Esophagus muscularis mucosa (tissue), 4 donors: ENCODE measurements at regions not wholly inside any gene's neighbourhood (a gene's known extent, or its start where the extent isn't known, plus 50 kb on each side); places are given as distances from the start of the nearest gene placed in this dataset.
A peak's percentile ranks its signal among the peaks of the same experiment; 100 is the strongest.

Source experiments
- DNase-seq: peaks from one replicate; pipeline ENCODE4 v3.0.0-alpha.2; 2017; ENCODE audit errors: extremely low spot score
- H3K27ac ChIP-seq, 4 donors: fragments of 200-600 bp; sonication (generic); replicated peaks in 1 of 4; 1 replicate in 3 of 4; 2 replicates in 1 of 4; pipeline ENCODE4 v1.5.1; 2016 to 2019; ENCODE audit warnings: mild to moderate bottlenecking in 1 of 4
- H3K27me3 ChIP-seq, 4 donors: fragments of 200-600 bp; sonication (generic); one replicate each; pipeline versions ENCODE4 v1.5.1 to v1.6.0; 2016 to 2019
- H3K36me3 ChIP-seq, 4 donors: fragments of 200-600 bp; sonication (generic); one replicate each; pipeline ENCODE4 v1.5.1; 2016 to 2019
- H3K4me1 ChIP-seq, 4 donors: fragments of 200-600 bp; sonication (generic); one replicate each; pipeline ENCODE4 v1.5.1; 2016 to 2019
- H3K4me3 ChIP-seq, 4 donors: fragments of 200-600 bp; sonication (generic); 1 replicate in 2 of 4; 2 replicates in 2 of 4; pipeline ENCODE4 v1.5.1; 2016 to 2019; ENCODE audit warnings: mild to moderate bottlenecking in 4 of 4, moderate library complexity in 1 of 4
- H3K9me3 ChIP-seq, 4 donors: fragments of 200-600 bp; sonication (generic); 1 replicate in 3 of 4; 2 replicates in 1 of 4; pipeline ENCODE4 v1.5.1; 2016 to 2019
- CTCF ChIP-seq, 3 experiments: fragments of 200-600 bp in 2 of 3; fragments of 450-650 bp in 1 of 3; sonication (generic) in 2 of 3; IDR thresholded peaks; one replicate each; pipeline ENCODE4 v1.5.1; 2017 to 2019; ENCODE audit warnings: antibody characterized with exemption in 3 of 3, mild to moderate bottlenecking in 2 of 3, moderate library complexity in 1 of 3
- EP300 ChIP-seq: sonication (generic); formaldehyde crosslinking; IDR thresholded peaks from one replicate; pipeline ENCODE4 v1.6.1; 2017; ENCODE audit warnings: antibody characterized with exemption
- POLR2A ChIP-seq: fragments of 450-650 bp; IDR thresholded peaks from one replicate; pipeline ENCODE4 v1.6.1; 2017; ENCODE audit warnings: antibody characterized with exemption, moderate library complexity, mild to moderate bottlenecking, low read depth
- POLR2AphosphoS5 ChIP-seq, 2 donors: sonication (generic); formaldehyde crosslinking; IDR thresholded peaks; one replicate each; pipeline ENCODE4 v1.6.1; 2017; ENCODE audit warnings: antibody characterized with exemption in 2 of 2
- WGBS: methylation state at CpG from one replicate; pipeline ENCODE4 v1.1.5; 2018; 5-methylcytosine and 5-hydroxymethylcytosine counted together
- intact Hi-C: fragments of 100-400 bp; cut with DNase I; formaldehyde crosslinking; loops from one replicate; pipeline ENCODE4 v1.15.1; 2023

GRCh38 chr2:64766841-64767669 is 113.3 kb upstream of the SERTAD2 start:
- WGBS = 0% methylated on average over 13 of the region's 13 CpGs
- TF ChIP-seq EP300 (no peak), POLR2AphosphoS5 (IDR thresholded peaks at IDR 0.05) (no peak), POLR2A (no peak), CTCF (IDR thresholded peaks at IDR 0.05) (no peak)
- Histone ChIP-seq H3K27ac (peak overlapping the region; percentile 92 to 99 (median 99)), H3K4me3 (peak overlapping the region; percentile 79 to 89 (median 82)), H3K4me1 (peaks cover 16 to 37% (median 33%) of the 10 kb centered on the region in 4 donors), H3K27me3 (no peaks in the 10 kb centered on the region), H3K36me3 (no peaks in the 10 kb centered on the region), H3K9me3 (no peaks in the 10 kb centered on the region)
- intact Hi-C loops = loop anchor here (2.0 to 5.0 kb wide), 3 partner anchors 14 to 115 kb away; partner anchors contain the start of gene SERTAD2
- no peak for DNase-seq

GRCh38 chr2:64767670-64768468 is 114.2 kb upstream of the SERTAD2 start:
- Histone ChIP-seq H3K36me3 (no peaks in the 10 kb centered on the region), H3K27ac (peak overlapping the region; percentile 92 to 99 (median 99)), H3K27me3 (no peaks in the 10 kb centered on the region), H3K9me3 (no peaks in the 10 kb centered on the region), H3K4me3 (peak overlapping the region; percentile 79 to 89 (median 82)), H3K4me1 (peaks cover 16 to 37% (median 33%) of the 10 kb centered on the region in 4 donors)
- 0% methylated on average over 6 of the region's 66 CpGs for WGBS
- TF ChIP-seq EP300 (no peak), CTCF (IDR thresholded peaks at IDR 0.05) (peak in 1 of 3 experiments; percentile 5), POLR2A (peak; percentile 88), POLR2AphosphoS5 (IDR thresholded peaks at IDR 0.05) (peak; percentile 93 to 98)
- intact Hi-C loops = loop anchor here (2.0 to 5.0 kb wide), 3 partner anchors 15 to 116 kb away; partner anchors contain the start of gene SERTAD2
- peak; percentile 96 for DNase-seq

DNA sequence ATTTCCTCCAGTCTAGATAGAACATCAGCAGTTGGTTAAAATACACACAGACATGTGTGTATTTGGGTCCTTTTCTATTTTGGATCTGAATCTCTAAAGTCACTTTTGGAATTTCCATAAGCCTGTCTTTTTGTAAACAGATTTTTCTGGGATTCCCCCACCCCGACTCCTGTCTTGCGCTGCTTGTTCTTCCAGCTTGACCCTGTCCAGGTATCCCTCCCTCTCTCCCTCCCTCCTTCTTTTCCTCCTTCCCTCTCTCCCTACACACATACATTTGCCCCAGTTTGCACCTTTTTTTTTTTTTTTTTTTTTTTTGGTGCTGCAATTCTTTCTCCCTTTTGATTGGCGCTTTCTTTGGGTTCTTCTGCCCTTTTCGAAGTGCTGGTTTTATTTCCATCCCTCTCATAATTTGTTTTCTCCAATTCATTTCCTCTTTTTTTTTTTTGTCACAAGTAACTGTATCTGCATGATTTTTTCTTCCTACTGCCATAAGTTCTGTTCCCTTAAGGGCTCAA is 114.8 kb upstream of the SERTAD2 start:
- TF ChIP-seq EP300 (no peak), POLR2AphosphoS5 (IDR thresholded peaks at IDR 0.05) (no peak), CTCF (IDR thresholded peaks at IDR 0.05) (no peak), POLR2A (no peak)
- 21% methylated on average over 4 of the region's 4 CpGs for WGBS
- peak overlapping the region; percentile 92 to 99 (median 99) for H3K27ac ChIP-seq
- H3K9me3 ChIP-seq = no peaks in the 10 kb centered on the region
- intact Hi-C loops = loop anchor here (5.0 kb wide), 2 partner anchors 64 to 116 kb away; partner anchors contain the start of gene SERTAD2
- no peaks in the 10 kb centered on the region for H3K27me3 ChIP-seq
- H3K4me3 ChIP-seq = peak overlapping the region; percentile 79 to 89 (median 82)
- DNase-seq = no peak
- H3K4me1 ChIP-seq = peaks cover 16 to 37% (median 33%) of the 10 kb centered on the region in 4 donors
- H3K36me3 ChIP-seq = no peaks in the 10 kb centered on the region

- no peaks in the 10 kb centered on the region for H3K9me3 ChIP-seq
- no peak overlapping the region for H3K4me3 ChIP-seq
- intact Hi-C loops = loop anchor here (5.0 kb wide), 3 partner anchors 63 to 117 kb away; partner anchors contain the start of gene SERTAD2
- H3K4me1 ChIP-seq = peaks cover 16 to 37% (median 33%) of the 10 kb centered on the region in 4 donors
- peak overlapping the region; percentile 92 to 99 (median 99) for H3K27ac ChIP-seq
- 68% methylated on average over 6 of the region's 6 CpGs for WGBS
- no peaks in the 10 kb centered on the region for H3K27me3 ChIP-seq
- no peak for DNase-seq
- TF ChIP-seq EP300 = no peak
- no peak for TF ChIP-seq CTCF (IDR thresholded peaks at IDR 0.05)
- H3K36me3 ChIP-seq = no peaks in the 10 kb centered on the region
Measured at GRCh38 chr2:64769392-64770044, 115.8 kb upstream of the SERTAD2 start.
